HG03432 (cell line): ENCODE measurements at regions not wholly inside any gene's neighbourhood (a gene's known extent, or its start where the extent isn't known, plus 50 kb on each side); places are given as distances from the start of the nearest gene placed in this dataset.

Experiments used
- ATAC-seq: cut with Tn5 transposase; IDR thresholded peaks from one replicate; pipeline ENCODE4 v1.9.1; 2021; ENCODE audit warnings: mild to moderate bottlenecking, moderate library complexity; ENCODE audit not compliant: unreplicated experiment

DNA sequence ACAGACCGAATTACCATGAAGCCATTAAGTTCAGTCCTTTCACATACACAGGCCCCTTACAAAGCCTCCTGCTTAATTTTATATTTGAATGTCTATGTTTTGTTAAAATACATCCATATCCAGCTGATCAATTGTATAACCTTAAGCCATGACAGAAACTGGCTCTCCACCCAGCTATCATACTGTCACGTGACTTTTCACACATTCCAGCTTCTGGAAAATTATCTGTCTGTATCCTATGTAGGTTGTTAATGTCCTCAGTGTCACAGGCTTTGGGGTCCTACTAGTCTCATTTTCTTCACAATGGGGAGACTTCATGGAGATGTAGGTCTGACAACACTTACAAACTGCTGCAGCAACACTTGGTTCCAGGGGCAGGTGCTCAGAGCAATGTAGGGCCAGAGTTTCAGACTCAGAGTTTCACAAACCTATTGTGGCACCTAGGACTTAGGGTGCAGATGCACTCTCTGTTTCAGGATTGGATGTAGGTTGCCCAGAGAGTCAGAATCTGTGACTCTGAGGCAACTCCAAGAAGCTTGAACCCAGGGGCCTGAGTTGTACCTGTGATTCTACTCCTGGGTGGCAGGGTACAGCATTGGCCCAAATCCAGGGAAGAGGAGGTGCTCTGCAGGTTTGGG is 69.6 kb upstream of the PCDH20 start:
- ATAC-seq, result no peak

DNA sequence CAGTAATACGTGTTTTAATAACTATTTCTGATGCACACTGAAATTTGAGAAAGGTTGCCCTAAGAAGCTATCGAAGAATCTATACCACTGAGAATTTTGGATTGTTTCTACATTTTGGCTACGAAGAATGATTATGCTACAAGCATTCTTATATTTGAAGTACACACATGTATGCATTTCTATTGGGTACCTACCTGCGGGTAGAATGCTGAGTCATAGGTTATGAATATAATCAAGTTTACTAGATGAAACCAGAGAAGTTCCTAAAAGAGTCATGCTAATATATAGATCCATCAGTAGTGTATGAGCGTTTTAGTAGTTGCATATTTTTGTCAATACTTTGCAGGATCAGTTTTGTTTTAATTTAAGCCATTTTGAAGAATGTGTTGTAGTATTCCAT is 62.0 kb upstream of the PCDH20 start:
- ATAC-seq, result no peak

DNA sequence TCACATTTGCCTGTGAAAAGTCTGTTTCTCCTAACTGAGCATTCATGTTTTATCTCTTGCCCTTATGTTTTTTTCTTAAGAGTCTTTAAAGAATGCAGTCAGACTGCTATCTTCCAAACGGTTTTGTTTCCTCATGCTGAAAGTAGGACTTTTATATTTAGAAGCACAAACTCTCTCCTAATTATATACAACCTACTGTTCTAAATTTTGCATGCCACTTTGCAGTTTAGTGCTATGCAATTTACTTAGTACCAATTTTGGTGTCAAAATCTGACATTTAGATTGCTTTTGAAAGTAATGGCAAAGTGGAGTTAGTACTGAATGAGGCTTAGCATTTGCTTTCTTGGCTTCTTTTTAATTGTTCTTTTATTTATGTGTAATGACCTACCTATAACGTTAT is 55.1 kb upstream of the PCDH20 start:
- ATAC-seq, result no peak

DNA sequence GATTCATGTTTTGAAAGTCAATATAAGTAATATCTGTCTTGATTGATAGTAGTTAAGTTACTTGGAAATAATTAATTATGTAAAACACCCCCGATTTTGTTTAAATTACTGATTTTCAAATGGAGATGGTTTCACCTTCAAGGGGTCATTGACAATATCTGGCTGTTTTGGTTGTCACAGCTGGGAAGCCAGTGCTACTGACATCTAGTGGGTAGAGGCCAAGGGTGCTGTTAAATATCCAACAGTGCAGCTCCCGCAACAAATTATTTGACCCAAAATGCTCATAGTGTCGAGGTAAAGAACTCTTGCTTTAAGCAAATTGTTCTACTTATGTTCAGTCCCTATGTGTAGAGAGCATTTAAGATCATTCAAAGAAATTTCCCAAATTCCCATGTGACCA is 50.6 kb upstream of the PCDH20 start:
- ATAC-seq, result no peak
